ENCODE measurements at regions not wholly inside any gene's neighbourhood (a gene's known extent, or its start where the extent isn't known, plus 50 kb on each side); places are given as distances from the start of the nearest gene placed in this dataset.
"Not testable (repeated sequence)": the region's sequence is repeated elsewhere in the genome, so short reads cannot be mapped to it uniquely, and the experiment has no call there.

- DNase-seq (ENCODE audit: low spot score) = no peak
These were observed 1119.5 kb downstream of the PLA2G4A start for GRCh38 chr1:187948170-187948794.

GRCh38 chr1:187949567-187949966 is 1120.8 kb downstream of the PLA2G4A start:
- no peak for DNase-seq (ENCODE audit: low spot score)

GRCh38 chr1:187951817-187952216 is 1123.1 kb downstream of the PLA2G4A start:
- no peak for DNase-seq (ENCODE audit: low spot score)

GRCh38 chr1:187952446-187952845 is 1123.7 kb downstream of the PLA2G4A start:
- DNase-seq (ENCODE audit: low spot score) = no peak

GRCh38 chr1:187956975-187957374 is 1128.2 kb downstream of the PLA2G4A start:
- DNase-seq (ENCODE audit: low spot score) = no peak

GRCh38 chr1:187958207-187958606 is 1129.5 kb downstream of the PLA2G4A start:
- no peak for DNase-seq (ENCODE audit: low spot score)

- DNase-seq (ENCODE audit: low spot score) = no peak
These were observed 1130.3 kb downstream of the PLA2G4A start for GRCh38 chr1:187959062-187959461.

- no peak for DNase-seq (ENCODE audit: low spot score)
These were observed 1131.4 kb downstream of the PLA2G4A start for GRCh38 chr1:187960125-187960638.

- DNase-seq (ENCODE audit: low spot score) = no peak
These were observed 1133.1 kb downstream of the PLA2G4A start for GRCh38 chr1:187961895-187962294.

GRCh38 chr1:187971851-187972250 is 1143.1 kb downstream of the PLA2G4A start:
- no peak for DNase-seq (ENCODE audit: low spot score)

- DNase-seq (ENCODE audit: low spot score) = no peak
These were observed 1148.5 kb downstream of the PLA2G4A start for GRCh38 chr1:187977298-187977697.

GRCh38 chr1:187985145-187985896 is 1156.6 kb downstream of the PLA2G4A start:
- DNase-seq (ENCODE audit: low spot score) = no peak

- DNase-seq (ENCODE audit: low spot score) = no peak
These were observed 1157.3 kb downstream of the PLA2G4A start for GRCh38 chr1:187985897-187986654.

GRCh38 chr1:187987236-187987776 is 1158.6 kb downstream of the PLA2G4A start:
- no peak for DNase-seq (ENCODE audit: low spot score)

- DNase-seq (ENCODE audit: low spot score) = no peak
These were observed 1163.2 kb downstream of the PLA2G4A start for GRCh38 chr1:187991944-187992343.

- DNase-seq (ENCODE audit: low spot score) = peak; percentile 2
These were observed 1168.0 kb downstream of the PLA2G4A start for GRCh38 chr1:187996780-187997179.

- no peak for DNase-seq (ENCODE audit: low spot score)
These were observed 1171.2 kb downstream of the PLA2G4A start for GRCh38 chr1:187999973-188000372.

- not testable (repeated sequence) for DNase-seq (ENCODE audit: low spot score)
These were observed 1174.9 kb downstream of the PLA2G4A start for GRCh38 chr1:188003687-188004086.

GRCh38 chr1:188004849-188005248 is 1176.1 kb downstream of the PLA2G4A start:
- DNase-seq (ENCODE audit: low spot score) = no peak

GRCh38 chr1:188006354-188006753 is 1177.6 kb downstream of the PLA2G4A start:
- DNase-seq (ENCODE audit: low spot score) = no peak

GRCh38 chr1:188013222-188013849 is 1184.6 kb downstream of the PLA2G4A start:
- not testable (repeated sequence) for DNase-seq (ENCODE audit: low spot score)

- no peak for DNase-seq (ENCODE audit: low spot score)
These were observed 1189.2 kb downstream of the PLA2G4A start for GRCh38 chr1:188017921-188018320.

Measured in umbilical cord (tissue), 1 donor.